ENCODE measurements at regions not wholly inside any gene's neighbourhood (a gene's known extent, or its start where the extent isn't known, plus 50 kb on each side); places are given as distances from the start of the nearest gene placed in this dataset.

DNA sequence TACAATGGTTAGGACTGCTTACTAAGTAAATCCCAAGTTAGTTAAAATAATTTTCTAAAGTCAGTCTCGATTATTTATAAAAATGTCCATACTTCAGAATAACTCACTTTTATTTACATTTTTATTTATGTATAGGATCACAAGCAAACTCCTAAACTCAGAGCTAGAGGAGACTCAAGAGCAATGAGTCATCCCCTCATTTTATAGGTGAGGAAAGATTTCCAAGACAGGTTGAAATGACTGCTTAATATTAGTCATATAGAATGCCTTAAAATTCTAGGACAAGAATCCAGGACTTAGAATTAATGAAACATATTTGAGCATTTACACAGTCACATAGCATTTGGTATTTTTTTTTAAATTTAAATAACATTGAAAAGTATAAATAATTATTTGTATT, 983.8 kb downstream of the SI start:
- DNase-seq = no peak
- Histone ChIP-seq H3K27me3 (no peaks in the 10 kb centered on the region), H3K36me3 (no peaks in the 10 kb centered on the region), H3K4me1 (no peaks in the 10 kb centered on the region), H3K9me3 (no peaks in the 10 kb centered on the region), H3K27ac (no peak overlapping the region), H3K4me3 (replicated peaks in 1 of 3) (no peak overlapping the region)
- 68 to 79% methylated on average over 1 of the region's 1 CpG for WGBS, 2 donors
- intact Hi-C loops (cut with DNase I) = no loop called here
- TF ChIP-seq POLR2A (IDR thresholded peaks at IDR 0.05) = no peak
- TF ChIP-seq, protein P1, sequence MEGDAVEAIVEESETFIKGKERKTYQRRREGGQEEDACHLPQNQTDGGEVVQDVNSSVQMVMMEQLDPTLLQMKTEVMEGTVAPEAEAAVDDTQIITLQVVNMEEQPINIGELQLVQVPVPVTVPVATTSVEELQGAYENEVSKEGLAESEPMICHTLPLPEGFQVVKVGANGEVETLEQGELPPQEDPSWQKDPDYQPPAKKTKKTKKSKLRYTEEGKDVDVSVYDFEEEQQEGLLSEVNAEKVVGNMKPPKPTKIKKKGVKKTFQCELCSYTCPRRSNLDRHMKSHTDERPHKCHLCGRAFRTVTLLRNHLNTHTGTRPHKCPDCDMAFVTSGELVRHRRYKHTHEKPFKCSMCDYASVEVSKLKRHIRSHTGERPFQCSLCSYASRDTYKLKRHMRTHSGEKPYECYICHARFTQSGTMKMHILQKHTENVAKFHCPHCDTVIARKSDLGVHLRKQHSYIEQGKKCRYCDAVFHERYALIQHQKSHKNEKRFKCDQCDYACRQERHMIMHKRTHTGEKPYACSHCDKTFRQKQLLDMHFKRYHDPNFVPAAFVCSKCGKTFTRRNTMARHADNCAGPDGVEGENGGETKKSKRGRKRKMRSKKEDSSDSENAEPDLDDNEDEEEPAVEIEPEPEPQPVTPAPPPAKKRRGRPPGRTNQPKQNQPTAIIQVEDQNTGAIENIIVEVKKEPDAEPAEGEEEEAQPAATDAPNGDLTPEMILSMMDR (IDR thresholded peaks at IDR 0.05) = no peak

DNA sequence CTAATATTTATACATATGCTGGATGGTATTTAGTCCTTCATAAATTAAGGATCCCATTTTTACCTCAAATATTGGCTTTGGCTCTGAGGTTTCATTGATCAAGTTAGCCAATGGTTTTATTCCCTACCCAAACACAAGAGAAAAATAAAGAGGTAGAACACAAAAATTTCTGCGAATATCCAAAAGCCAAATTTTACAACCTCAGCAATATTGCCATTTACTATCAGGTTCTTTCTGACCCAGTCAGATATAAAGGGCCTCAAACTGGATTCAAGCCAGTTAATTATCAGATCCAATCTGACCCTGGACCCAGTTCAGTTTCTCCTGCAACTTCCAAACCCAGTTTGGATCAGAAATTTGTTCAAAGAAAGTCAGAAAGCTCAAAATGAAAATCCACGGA, 998.1 kb downstream of the SI start:
- intact Hi-C loops (cut with DNase I) = no loop called here
- Histone ChIP-seq H3K27me3 (no peaks in the 10 kb centered on the region), H3K4me3 (replicated peaks in 1 of 3) (no peak overlapping the region), H3K9me3 (no peaks in the 10 kb centered on the region), H3K27ac (no peak overlapping the region), H3K4me1 (no peaks in the 10 kb centered on the region), H3K36me3 (no peaks in the 10 kb centered on the region)
- 93 to 94% methylated on average over 2 of the region's 2 CpGs for WGBS, 2 donors
- TF ChIP-seq POLR2A (IDR thresholded peaks at IDR 0.05) = no peak
- TF ChIP-seq, protein P1 (IDR thresholded peaks at IDR 0.05) = no peak
- no peak for DNase-seq

DNA sequence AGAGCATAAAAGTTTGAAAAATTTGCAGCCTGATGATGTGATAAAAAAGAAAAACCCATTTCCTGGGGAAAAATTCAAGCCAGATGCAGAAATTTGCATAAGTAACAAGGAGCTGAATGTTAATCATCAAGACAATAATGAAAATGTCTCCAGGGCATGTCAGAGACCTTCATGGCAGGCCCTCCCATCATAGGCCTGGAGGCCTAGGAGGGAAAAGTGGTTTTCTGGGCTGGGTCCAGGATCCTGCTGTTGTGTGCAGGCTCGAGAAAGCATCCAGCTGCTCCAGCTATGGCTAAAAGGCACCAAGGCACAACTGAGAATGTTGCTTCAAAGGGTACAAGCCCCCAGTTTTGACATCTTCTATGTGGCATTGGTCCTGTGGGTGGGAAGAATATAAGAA, 1014.0 kb downstream of the SI start:
- no peaks in the 10 kb centered on the region for H3K4me1 ChIP-seq
- no peak for DNase-seq
- no peaks in the 10 kb centered on the region for H3K27me3 ChIP-seq
- no peaks in the 10 kb centered on the region for H3K36me3 ChIP-seq
- WGBS, 2 donors = 75 to 82% methylated on average over 1 of the region's 1 CpG
- no peaks in the 10 kb centered on the region for H3K9me3 ChIP-seq
- intact Hi-C loops (cut with DNase I) = no loop called here
- TF ChIP-seq, protein P1 (IDR thresholded peaks at IDR 0.05) = no peak
- no peak for TF ChIP-seq POLR2A (IDR thresholded peaks at IDR 0.05)
- H3K27ac ChIP-seq = no peak overlapping the region
- no peak overlapping the region for H3K4me3 ChIP-seq (replicated peaks in 1 of 3)

DNA sequence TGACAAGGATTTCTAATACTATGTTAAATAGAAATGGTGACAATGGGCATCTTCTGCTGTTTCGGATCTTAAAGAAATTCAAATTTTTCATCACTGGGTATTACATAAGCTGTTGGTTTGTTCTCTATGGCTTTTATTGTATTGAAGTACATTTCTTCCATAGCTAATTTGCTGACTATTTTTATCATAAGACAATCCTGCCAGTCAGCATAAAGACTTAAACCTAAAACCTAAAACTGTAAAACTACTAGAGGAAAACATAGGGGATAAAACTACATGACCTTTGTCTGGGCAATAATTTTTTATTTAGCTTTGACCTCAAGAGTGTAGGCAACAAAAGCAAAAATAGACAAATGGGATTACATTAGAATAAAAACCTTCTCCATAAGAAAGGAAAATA, 1017.4 kb downstream of the SI start:
- H3K27me3 ChIP-seq = no peaks in the 10 kb centered on the region
- H3K4me1 ChIP-seq = no peaks in the 10 kb centered on the region
- intact Hi-C loops (cut with DNase I) = no loop called here
- DNase-seq = no peak
- 93 to 94% methylated on average over 1 of the region's 1 CpG for WGBS, 2 donors
- TF ChIP-seq POLR2A (IDR thresholded peaks at IDR 0.05) = no peak
- TF ChIP-seq, protein P1 (IDR thresholded peaks at IDR 0.05) = no peak
- H3K4me3 ChIP-seq (replicated peaks in 1 of 3) = no peak overlapping the region
- no peaks in the 10 kb centered on the region for H3K9me3 ChIP-seq
- H3K36me3 ChIP-seq = no peaks in the 10 kb centered on the region
- no peak overlapping the region for H3K27ac ChIP-seq

DNA sequence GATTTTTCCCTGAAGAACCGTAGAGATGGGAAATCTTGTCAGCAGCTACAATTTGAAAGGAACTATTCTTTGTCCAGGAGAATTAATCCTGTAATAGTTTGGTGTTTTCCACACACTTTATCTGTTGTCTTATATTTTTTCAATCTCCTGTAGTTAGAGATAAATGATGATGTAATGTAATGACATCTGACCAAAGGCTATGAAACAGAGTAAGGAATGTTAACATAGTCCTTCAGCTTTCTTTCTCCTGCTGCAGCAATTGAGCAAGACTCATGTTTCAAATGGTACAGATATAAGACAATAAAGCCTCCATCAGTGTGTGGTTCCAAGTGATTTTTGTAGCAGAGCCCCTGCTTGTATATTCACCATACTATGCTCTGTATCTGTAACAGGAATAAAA, 1028.4 kb downstream of the SI start:
- no peaks in the 10 kb centered on the region for H3K4me1 ChIP-seq
- DNase-seq = no peak
- no peak for TF ChIP-seq POLR2A (IDR thresholded peaks at IDR 0.05)
- TF ChIP-seq, protein P1 (IDR thresholded peaks at IDR 0.05) = no peak
- H3K27ac ChIP-seq = no peak overlapping the region
- no peaks in the 10 kb centered on the region for H3K9me3 ChIP-seq
- no peaks in the 10 kb centered on the region for H3K27me3 ChIP-seq
- WGBS, 2 donors = 81 to 83% methylated on average over 1 of the region's 1 CpG
- intact Hi-C loops (cut with DNase I) = no loop called here
- H3K4me3 ChIP-seq (replicated peaks in 1 of 3) = no peak overlapping the region
- H3K36me3 ChIP-seq = no peaks in the 10 kb centered on the region
